C4-2B (cell line): ENCODE measurements at regions not wholly inside any gene's neighbourhood (a gene's known extent, or its start where the extent isn't known, plus 50 kb on each side); places are given as distances from the start of the nearest gene placed in this dataset.

Source experiments
- H3K27ac ChIP-seq: fragments of 450-650 bp; 2 replicates; pipeline ENCODE4 v1.5.1; 2017
- ZFX ChIP-seq: fragments of 450-650 bp; IDR thresholded peaks from 2 replicates; pipeline ENCODE4 v1.6.1; 2017
- TF ChIP-seq, protein P1 (sequence below): fragments of 450-650 bp; conservative IDR thresholded peaks from 2 replicates; pipeline ENCODE4 v1.5.1; 2017; ENCODE audit warnings: mild to moderate bottlenecking

DNA sequence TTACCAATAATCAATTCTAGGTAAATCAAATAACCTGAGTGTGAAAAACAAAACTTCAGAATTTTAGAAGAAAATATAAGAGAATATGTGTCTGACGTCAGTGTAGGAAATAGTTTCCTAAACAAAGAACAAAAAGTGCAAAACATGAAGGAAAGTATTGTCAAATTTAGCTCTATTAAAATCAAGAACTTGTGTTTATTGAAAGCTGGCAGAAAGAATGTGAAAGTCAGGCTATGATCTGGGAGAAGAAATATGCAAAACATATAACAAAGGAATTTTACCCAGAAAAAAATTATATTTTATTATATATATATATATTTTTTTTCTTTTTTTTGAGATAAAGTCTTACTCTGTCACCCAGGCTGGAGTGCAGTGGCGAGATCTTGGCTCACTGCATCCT is 129.1 kb upstream of the ANKRD28 start:
- no peak overlapping the region for H3K27ac ChIP-seq
- no peak for TF ChIP-seq ZFX
- TF ChIP-seq, protein P1, sequence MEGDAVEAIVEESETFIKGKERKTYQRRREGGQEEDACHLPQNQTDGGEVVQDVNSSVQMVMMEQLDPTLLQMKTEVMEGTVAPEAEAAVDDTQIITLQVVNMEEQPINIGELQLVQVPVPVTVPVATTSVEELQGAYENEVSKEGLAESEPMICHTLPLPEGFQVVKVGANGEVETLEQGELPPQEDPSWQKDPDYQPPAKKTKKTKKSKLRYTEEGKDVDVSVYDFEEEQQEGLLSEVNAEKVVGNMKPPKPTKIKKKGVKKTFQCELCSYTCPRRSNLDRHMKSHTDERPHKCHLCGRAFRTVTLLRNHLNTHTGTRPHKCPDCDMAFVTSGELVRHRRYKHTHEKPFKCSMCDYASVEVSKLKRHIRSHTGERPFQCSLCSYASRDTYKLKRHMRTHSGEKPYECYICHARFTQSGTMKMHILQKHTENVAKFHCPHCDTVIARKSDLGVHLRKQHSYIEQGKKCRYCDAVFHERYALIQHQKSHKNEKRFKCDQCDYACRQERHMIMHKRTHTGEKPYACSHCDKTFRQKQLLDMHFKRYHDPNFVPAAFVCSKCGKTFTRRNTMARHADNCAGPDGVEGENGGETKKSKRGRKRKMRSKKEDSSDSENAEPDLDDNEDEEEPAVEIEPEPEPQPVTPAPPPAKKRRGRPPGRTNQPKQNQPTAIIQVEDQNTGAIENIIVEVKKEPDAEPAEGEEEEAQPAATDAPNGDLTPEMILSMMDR: no peak

DNA sequence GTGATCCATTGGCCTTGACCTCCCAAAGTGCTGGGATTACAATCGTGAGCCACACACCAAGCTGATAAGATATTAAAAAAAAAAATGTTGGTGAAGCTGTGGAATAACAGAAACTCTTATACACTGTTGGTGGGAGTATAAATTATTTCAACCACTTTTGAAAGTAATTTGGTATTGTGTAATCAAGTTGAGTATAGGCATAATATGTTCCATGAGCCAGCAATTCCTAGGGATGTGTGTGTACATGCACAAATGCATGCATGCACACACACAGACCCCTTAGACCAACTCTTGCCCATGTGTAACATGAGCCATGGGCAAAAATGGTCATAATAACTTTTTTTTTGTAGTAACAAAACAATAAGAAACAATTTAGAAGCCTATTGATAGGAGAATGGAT is 130.2 kb upstream of the ANKRD28 start:
- H3K27ac ChIP-seq: no peak overlapping the region
- no peak for TF ChIP-seq ZFX
- TF ChIP-seq, protein P1: no peak

DNA sequence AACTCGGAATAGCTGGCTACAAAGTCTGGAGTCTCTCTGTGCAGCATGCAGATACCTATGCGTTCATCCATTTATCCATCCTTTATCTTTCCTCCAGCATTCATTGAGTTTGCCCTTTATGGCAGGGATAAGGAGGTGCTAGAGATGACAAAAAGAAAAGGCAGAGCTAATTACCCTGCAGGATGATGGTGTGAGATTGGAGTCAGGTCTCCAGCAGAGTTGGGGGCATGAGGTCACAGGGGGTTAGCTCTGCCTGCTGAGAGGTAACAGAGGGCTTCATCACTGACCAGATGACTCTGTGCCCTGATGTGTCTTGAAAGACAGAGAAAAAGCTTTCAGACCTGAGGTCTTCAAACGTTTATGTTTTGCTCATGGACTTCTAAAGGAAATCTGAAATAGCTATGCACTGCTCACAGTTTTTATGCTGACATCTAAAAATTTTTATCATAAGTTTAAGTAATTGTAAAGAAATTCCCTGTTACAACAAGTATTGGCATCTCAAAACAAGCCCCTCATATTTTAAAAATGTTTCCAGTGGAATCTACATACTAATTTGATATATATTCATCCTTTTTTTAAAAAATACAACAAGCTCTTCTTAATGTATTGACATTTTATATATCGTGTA is 132.3 kb upstream of the ANKRD28 start:
- no peak overlapping the region for H3K27ac ChIP-seq
- TF ChIP-seq ZFX: no peak
- TF ChIP-seq, protein P1: no peak

DNA sequence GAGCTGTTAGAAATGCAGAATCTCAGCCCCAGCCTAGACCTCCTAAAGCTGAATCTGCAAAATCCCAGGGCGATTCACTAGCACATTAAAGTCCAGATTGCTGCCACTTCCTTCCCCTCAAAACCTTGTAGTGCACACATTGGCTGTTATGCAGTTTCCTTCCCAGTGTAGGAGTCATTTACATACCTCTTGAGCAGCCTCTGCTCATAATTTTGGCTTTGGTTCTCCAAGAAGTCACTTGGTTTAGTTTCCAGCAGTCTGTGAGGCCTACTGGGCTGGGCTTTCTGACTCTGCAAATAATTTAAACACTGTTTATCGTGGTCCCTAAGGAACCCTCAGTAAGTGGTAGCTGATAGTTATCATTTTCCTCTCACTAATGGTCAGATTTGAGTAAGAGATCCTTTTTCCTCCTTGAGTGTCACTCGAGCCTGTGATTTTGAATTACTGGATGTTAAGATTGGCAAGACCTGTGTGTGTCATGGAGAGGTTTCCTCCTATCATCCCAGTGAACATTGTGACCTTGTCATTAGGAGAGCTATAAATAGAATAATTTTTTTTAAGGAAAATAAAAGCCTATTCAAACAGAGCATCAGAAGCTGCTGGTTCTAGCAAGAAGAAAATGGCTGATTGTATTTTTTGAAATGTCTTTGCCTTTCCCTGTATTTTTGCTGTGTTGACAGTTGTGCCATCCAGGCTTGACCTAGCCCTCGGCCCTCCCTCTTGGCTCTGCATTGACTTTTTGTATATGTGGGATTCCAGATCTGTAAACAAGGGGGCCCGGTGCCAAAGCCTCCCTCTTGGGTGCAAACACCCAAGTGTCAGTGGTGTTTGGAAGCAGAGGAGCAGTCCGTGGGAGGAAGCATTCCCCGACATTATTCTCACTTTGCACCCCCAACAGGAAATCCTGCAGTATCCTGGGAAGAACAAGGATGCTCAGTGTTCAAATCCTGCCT is 134.8 kb upstream of the ANKRD28 start:
- no peak overlapping the region for H3K27ac ChIP-seq
- TF ChIP-seq ZFX: no peak
- TF ChIP-seq, protein P1: no peak

DNA sequence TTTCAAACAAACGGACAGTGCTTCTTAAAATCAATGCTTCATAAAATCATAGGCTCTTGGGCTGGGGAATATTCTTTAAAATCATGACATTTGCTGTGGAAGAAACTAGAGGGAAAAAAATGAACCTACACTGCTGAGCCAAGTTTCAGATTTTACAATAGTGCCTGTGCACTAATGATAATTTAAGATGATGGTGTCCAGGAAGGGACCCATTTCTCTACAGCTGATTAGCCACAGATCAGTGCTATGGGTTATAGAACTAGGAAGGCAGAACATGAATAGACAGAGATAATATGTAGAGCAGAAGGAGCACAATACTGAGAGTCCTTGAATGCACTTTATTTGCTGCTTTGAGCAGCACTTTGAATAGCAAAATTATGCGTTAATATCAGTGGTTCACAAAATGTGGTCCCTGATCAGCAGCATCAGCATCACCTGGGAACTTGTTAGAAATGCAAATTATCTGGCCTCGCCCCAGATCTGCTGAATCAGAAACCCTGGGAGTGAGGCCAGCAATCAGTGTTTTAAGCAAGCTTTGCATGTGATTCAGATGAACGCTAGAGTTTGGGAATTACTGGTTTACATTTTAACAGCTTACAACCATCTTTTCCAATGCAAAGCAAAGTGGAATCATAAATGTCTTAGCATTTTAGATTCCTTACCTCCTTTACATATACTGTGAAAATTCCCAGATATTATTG is 135.8 kb upstream of the ANKRD28 start:
- no peak overlapping the region for H3K27ac ChIP-seq
- TF ChIP-seq ZFX: no peak
- TF ChIP-seq, protein P1: no peak

DNA sequence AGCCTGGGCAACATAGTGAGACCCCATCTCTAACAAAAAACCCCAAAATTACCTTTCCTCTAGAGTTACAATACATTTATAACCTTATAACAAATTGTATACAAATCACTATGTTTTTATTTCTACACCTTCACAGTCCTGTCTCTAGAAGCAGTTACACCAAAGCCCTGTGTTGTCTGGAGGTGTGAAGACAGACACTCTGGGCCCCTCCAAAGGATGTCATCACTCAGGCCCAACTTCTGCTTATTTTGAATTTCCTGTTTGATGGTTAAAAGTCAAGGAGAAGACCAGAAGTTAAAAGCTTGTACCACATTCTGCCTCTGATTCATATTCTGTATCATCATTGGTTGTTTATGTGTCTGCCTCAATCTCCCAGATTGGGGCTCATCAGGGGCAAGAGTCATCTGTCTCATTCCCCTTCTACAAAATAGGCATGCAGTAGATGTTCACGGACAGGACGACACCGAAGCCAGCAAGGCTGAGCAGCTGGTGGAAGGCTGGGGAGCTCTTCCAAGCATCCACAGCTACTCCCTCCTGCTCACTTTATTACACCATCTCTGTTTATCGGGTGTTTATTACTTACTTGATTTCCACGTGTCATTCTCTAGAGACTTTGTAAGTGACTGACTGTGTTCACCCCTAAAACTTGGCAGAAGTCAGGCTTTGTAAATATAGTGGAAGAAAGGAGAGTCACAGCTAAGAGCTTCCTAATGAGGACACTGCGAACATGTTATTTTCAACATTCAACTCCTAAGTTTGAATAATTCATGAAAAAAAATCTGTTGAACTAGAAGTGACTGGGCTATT is 136.8 kb upstream of the ANKRD28 start:
- H3K27ac ChIP-seq: no peak overlapping the region
- TF ChIP-seq ZFX: no peak
- TF ChIP-seq, protein P1: no peak
